HuH-7 (cell line): ENCODE measurements at regions not wholly inside any gene's neighbourhood (a gene's known extent, or its start where the extent isn't known, plus 50 kb on each side); places are given as distances from the start of the nearest gene placed in this dataset.

Source experiments
- DNase-seq: peaks from one replicate; pipeline ENCODE4 v3.0.0; 2011; ENCODE audit warnings: low spot score

- no peak for DNase-seq
These were observed 1957.1 kb upstream of the ADGRL3 start for GRCh38 chr4:59243038-59243437.

- DNase-seq: no peak
These were observed 1953.1 kb upstream of the ADGRL3 start for GRCh38 chr4:59247032-59247431.

GRCh38 chr4:59248313-59248712, 1951.8 kb upstream of the ADGRL3 start:
- DNase-seq: no peak

GRCh38 chr4:59249110-59249509, 1951.0 kb upstream of the ADGRL3 start:
- no peak for DNase-seq

GRCh38 chr4:59258002-59258401, 1942.1 kb upstream of the ADGRL3 start:
- DNase-seq: no peak

GRCh38 chr4:59307609-59308008, 1892.5 kb upstream of the ADGRL3 start:
- no peak for DNase-seq

- no peak for DNase-seq
These were observed 1885.5 kb upstream of the ADGRL3 start for GRCh38 chr4:59314637-59315036.

GRCh38 chr4:59339631-59340030, 1860.5 kb upstream of the ADGRL3 start:
- no peak for DNase-seq

- no peak for DNase-seq
These were observed 1858.6 kb upstream of the ADGRL3 start for GRCh38 chr4:59341506-59341905.

GRCh38 chr4:59348949-59349348, 1851.2 kb upstream of the ADGRL3 start:
- no peak for DNase-seq

GRCh38 chr4:59369229-59369628, 1830.9 kb upstream of the ADGRL3 start:
- no peak for DNase-seq

GRCh38 chr4:59374416-59374815, 1825.7 kb upstream of the ADGRL3 start:
- no peak for DNase-seq

GRCh38 chr4:59380841-59381366, 1819.2 kb upstream of the ADGRL3 start:
- no peak for DNase-seq

GRCh38 chr4:59381591-59381990, 1818.5 kb upstream of the ADGRL3 start:
- no peak for DNase-seq

- no peak for DNase-seq
These were observed 1812.1 kb upstream of the ADGRL3 start for GRCh38 chr4:59387759-59388758.

GRCh38 chr4:59393780-59394179, 1806.3 kb upstream of the ADGRL3 start:
- no peak for DNase-seq

GRCh38 chr4:59400334-59400733, 1799.8 kb upstream of the ADGRL3 start:
- no peak for DNase-seq

GRCh38 chr4:59409647-59410046, 1790.5 kb upstream of the ADGRL3 start:
- no peak for DNase-seq

- no peak for DNase-seq
These were observed 1787.4 kb upstream of the ADGRL3 start for GRCh38 chr4:59412739-59413138.

GRCh38 chr4:59455751-59456150, 1744.4 kb upstream of the ADGRL3 start:
- DNase-seq: no peak

- DNase-seq: no peak
These were observed 1742.5 kb upstream of the ADGRL3 start for GRCh38 chr4:59457576-59457975.

GRCh38 chr4:59484944-59485343, 1715.2 kb upstream of the ADGRL3 start:
- no peak for DNase-seq

GRCh38 chr4:59500103-59500502, 1700.0 kb upstream of the ADGRL3 start:
- DNase-seq: no peak

- DNase-seq: no peak
These were observed 1696.4 kb upstream of the ADGRL3 start for GRCh38 chr4:59503731-59504130.
